Mesothelial cell of epicardium (in vitro differentiated cells): ENCODE measurements at regions not wholly inside any gene's neighbourhood (a gene's known extent, or its start where the extent isn't known, plus 50 kb on each side); places are given as distances from the start of the nearest gene placed in this dataset. TPM values are rescaled to one million over a fixed set of nuclear protein-coding genes. Genes with fewer than 3 reads are reported as not detected.

Source experiments
- DNase-seq, 2 experiments: peaks; one replicate each; pipeline ENCODE4 v3.0.0; 2021; ENCODE audit warnings: low spot score in 2 of 2; ENCODE audit not compliant: unreplicated experiment in 2 of 2
- H3K27ac Mint-ChIP-seq: 2 replicates; pipeline ENCODE4 v1.8.0; 2021; ENCODE audit warnings: mixed read lengths
- H3K27me3 Mint-ChIP-seq: 2 replicates; pipeline ENCODE4 v1.8.0; 2021; ENCODE audit warnings: low read depth, mixed read lengths
- H3K36me3 Mint-ChIP-seq: 2 replicates; pipeline ENCODE4 v1.8.0; 2021; ENCODE audit warnings: mixed read lengths
- H3K4me1 Mint-ChIP-seq: 2 replicates; pipeline ENCODE4 v1.8.0; 2021; ENCODE audit warnings: mixed read lengths
- H3K4me3 Mint-ChIP-seq: 2 replicates; pipeline ENCODE4 v1.8.0; 2021; ENCODE audit warnings: mild to moderate bottlenecking, moderate library complexity, mixed read lengths
- H3K9me3 Mint-ChIP-seq: 2 replicates; pipeline ENCODE4 v1.8.0; 2021; ENCODE audit warnings: mixed read lengths
- CTCF ChIP-seq: fragments of 200-600 bp; sonication (generic); IDR thresholded peaks from one replicate; pipeline ENCODE4 v1.5.0; 2021; ENCODE audit warnings: antibody characterized with exemption; ENCODE audit not compliant: unreplicated experiment
- microRNA-seq: library from miRNA; unstranded; fragments of <30 nt; microRNA quantifications from one replicate; pipeline ENCODE4 v1.2.0, GENCODE V29; 2021; ENCODE audit warnings: inconsistent platforms, mixed read lengths

DNA sequence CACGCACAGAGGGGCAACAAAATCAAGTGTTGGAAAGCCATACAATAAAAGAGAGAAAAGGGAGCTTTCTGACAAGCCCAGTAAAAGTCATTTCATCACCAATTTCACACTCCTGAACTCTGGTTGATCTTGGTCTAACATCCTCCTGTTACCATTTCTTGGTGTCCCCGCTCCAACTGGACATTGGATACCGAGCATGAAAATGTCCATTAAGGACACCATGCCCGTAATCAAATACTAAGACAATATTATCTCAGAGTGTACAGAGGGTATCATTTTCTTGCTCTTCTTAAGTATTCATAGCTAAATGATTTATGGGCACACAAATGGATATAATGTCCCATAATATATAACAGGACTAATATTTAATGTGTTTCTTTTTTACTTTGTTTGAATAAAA, 218.9 kb downstream of the EPHA4 start:
- TF ChIP-seq CTCF = no peak
- no peaks in the 10 kb centered on the region for H3K9me3 Mint-ChIP-seq
- no peak overlapping the region for H3K27ac Mint-ChIP-seq
- DNase-seq = no peak
- H3K4me1 Mint-ChIP-seq = peaks cover 34% of the 10 kb centered on the region
- H3K4me3 Mint-ChIP-seq = no peak overlapping the region
- no peaks in the 10 kb centered on the region for H3K36me3 Mint-ChIP-seq
- peaks cover 1% of the 10 kb centered on the region for H3K27me3 Mint-ChIP-seq

DNA sequence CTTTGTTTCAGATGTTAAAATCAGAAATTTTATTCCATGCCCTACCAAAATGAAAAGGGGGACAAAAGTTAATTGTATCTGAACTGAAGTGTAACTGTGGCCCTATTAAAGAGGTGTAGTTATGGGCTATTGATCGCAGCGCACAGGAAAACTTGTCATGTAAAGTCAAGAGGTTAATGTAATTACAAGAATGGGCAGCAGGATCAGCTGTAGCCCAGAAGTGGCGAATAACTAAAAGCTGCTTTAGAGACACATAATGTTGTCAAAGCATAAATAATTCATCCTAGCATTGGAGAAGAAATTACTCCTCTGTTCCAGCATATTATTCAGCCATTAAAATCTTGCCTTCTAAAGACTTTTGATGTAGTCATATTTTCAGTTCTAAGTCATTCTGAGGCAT, 211.8 kb downstream of the EPHA4 start:
- Mint-ChIP-seq H3K4me3 (no peak overlapping the region), H3K27ac (no peak overlapping the region), H3K27me3 (peaks cover 8% of the 10 kb centered on the region), H3K36me3 (no peaks in the 10 kb centered on the region), H3K9me3 (no peaks in the 10 kb centered on the region), H3K4me1 (peaks cover 13% of the 10 kb centered on the region)
- DNase-seq = no peak
- TF ChIP-seq CTCF = no peak

GRCh38 chr2:221360742-221361141, 211.4 kb downstream of the EPHA4 start:
- no peak overlapping the region for H3K4me3 Mint-ChIP-seq
- H3K9me3 Mint-ChIP-seq = no peaks in the 10 kb centered on the region
- no peak for TF ChIP-seq CTCF
- H3K27me3 Mint-ChIP-seq = peaks cover 8% of the 10 kb centered on the region
- peaks cover 9% of the 10 kb centered on the region for H3K4me1 Mint-ChIP-seq
- no peak for DNase-seq
- H3K27ac Mint-ChIP-seq = no peak overlapping the region
- H3K36me3 Mint-ChIP-seq = no peaks in the 10 kb centered on the region

DNA sequence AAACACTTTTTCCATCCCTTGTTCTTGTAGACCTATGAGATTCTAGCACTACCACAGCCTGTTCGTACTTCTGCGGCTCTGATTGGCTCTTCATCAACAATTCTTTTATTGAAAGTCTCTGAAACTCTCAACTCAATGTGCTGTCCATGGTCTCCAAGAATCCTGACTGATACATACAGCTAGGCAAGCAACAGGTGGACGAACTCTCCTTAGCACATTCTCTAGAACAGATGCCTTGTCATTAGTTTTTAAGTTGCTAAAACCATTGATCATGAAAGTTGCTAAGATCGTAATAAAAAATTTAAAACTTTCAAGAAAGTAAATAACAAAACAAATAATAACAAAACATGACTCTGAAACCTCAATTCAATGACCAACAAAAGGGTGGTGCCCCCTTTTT, 210.5 kb downstream of the EPHA4 start:
- Mint-ChIP-seq H3K4me1 (no peaks in the 10 kb centered on the region), H3K27ac (no peak overlapping the region), H3K36me3 (no peaks in the 10 kb centered on the region), H3K4me3 (no peak overlapping the region), H3K9me3 (no peaks in the 10 kb centered on the region), H3K27me3 (peaks cover 8% of the 10 kb centered on the region)
- no peak for TF ChIP-seq CTCF
- no peak for DNase-seq

DNA sequence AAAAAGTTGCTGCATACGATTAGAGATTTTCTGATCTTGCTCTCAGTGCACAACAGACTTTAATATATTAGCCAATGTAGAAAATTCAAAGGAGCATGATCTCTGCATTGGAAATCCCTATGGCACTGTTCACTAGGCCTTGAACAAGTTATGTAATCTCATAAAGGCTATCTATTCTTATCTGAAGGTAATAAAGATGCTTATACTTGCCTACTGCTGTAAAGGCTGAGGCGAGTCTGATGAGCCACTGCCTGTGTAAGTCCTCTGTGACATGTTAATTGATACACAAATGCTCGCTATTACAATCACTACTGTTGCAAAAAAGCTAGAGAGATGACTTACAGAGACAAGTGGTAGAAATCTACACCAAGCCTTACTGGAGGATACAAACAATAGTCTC, 207.4 kb downstream of the EPHA4 start:
- peaks cover 16% of the 10 kb centered on the region for H3K27me3 Mint-ChIP-seq
- TF ChIP-seq CTCF = no peak
- H3K36me3 Mint-ChIP-seq = no peaks in the 10 kb centered on the region
- peaks cover under 1% of the 10 kb centered on the region for H3K4me1 Mint-ChIP-seq
- H3K4me3 Mint-ChIP-seq = no peak overlapping the region
- no peak overlapping the region for H3K27ac Mint-ChIP-seq
- H3K9me3 Mint-ChIP-seq = no peaks in the 10 kb centered on the region
- no peak for DNase-seq

Small RNAs in the stretch of these regions (microRNA-seq; reads per million reads assigned to microRNA genes)
- gene MIR4268 = not detected
